ENCODE measurements at regions not wholly inside any gene's neighbourhood (a gene's known extent, or its start where the extent isn't known, plus 50 kb on each side); places are given as distances from the start of the nearest gene placed in this dataset.
A peak's percentile ranks its signal among the peaks of the same experiment; 100 is the strongest.
"Not testable (repeated sequence)": the region's sequence is repeated elsewhere in the genome, so short reads cannot be mapped to it uniquely, and the experiment has no call there.

- Histone ChIP-seq H3K36me3 (replicated peaks) (no peaks in the 10 kb centered on the region), H3K27me3 (replicated peaks) (no peaks in the 10 kb centered on the region), H3K4me3 (ENCODE audit: low read depth, low read length) (no peak overlapping the region), H3K27ac (no peak overlapping the region)
- DNase-seq = no peak
- in situ Hi-C loops (cut with HindIII; ENCODE audit: low pct_ligation_motif_present, low sequenced_read_pairs) = no loop called here
- TF ChIP-seq, protein P1, sequence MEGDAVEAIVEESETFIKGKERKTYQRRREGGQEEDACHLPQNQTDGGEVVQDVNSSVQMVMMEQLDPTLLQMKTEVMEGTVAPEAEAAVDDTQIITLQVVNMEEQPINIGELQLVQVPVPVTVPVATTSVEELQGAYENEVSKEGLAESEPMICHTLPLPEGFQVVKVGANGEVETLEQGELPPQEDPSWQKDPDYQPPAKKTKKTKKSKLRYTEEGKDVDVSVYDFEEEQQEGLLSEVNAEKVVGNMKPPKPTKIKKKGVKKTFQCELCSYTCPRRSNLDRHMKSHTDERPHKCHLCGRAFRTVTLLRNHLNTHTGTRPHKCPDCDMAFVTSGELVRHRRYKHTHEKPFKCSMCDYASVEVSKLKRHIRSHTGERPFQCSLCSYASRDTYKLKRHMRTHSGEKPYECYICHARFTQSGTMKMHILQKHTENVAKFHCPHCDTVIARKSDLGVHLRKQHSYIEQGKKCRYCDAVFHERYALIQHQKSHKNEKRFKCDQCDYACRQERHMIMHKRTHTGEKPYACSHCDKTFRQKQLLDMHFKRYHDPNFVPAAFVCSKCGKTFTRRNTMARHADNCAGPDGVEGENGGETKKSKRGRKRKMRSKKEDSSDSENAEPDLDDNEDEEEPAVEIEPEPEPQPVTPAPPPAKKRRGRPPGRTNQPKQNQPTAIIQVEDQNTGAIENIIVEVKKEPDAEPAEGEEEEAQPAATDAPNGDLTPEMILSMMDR (IDR thresholded peaks at IDR 0.05; ENCODE audit: low read depth, low read length, missing control alignments) = no peak
Measured at GRCh38 chr4:77355731-77356130, 198.7 kb downstream of the CCNG2 start.

DNA sequence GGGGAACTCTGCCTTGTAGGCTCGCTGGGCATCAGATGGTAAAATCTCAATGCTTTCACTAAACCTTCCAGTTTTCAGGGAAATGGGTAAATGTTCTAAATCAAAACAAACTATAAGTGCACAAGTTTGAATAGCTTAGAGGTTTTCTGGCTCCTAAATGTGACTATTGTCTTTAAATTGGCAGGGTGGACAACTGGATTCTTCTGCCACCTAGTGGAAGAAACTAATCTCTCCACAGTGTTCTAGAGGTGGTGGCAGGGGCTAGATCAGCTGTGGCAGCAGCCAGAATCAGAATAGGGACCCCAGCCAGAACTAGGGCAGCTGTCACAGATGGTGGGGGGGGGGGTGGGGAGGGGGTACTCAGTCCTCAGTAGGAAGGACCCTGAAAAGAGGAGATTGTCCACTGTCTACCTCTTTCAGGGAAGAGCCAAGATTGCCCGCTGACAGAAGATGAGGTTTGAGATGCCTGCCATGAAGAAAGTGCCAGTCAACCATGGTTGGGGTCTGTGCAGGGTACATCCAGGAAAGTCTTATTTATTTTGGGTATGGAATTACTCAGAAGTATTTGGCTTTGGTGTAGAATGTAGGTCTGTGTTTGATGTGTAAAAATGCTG lies 201.4 kb downstream of the CCNG2 start:
- H3K27ac ChIP-seq = no peak overlapping the region
- DNase-seq = peak; percentile 24
- in situ Hi-C loops (cut with HindIII; ENCODE audit: low pct_ligation_motif_present, low sequenced_read_pairs) = no loop called here
- TF ChIP-seq, protein P1 (IDR thresholded peaks at IDR 0.05; ENCODE audit: low read depth, low read length, missing control alignments) = peak; percentile 81
- no peak overlapping the region for H3K4me3 ChIP-seq (ENCODE audit: low read depth, low read length)
- no peaks in the 10 kb centered on the region for H3K36me3 ChIP-seq (replicated peaks)
- peaks cover 2% of the 10 kb centered on the region for H3K27me3 ChIP-seq (replicated peaks)

- H3K27me3 ChIP-seq (replicated peaks) = peaks cover 2% of the 10 kb centered on the region
- H3K36me3 ChIP-seq (replicated peaks) = no peaks in the 10 kb centered on the region
- in situ Hi-C loops (cut with HindIII; ENCODE audit: low pct_ligation_motif_present, low sequenced_read_pairs) = no loop called here
- H3K4me3 ChIP-seq (ENCODE audit: low read depth, low read length) = no peak overlapping the region
- no peak overlapping the region for H3K27ac ChIP-seq
- TF ChIP-seq, protein P1 (IDR thresholded peaks at IDR 0.05; ENCODE audit: low read depth, low read length, missing control alignments) = no peak
- DNase-seq = no peak
Measured at GRCh38 chr4:77360451-77360850, 203.4 kb downstream of the CCNG2 start.

GRCh38 chr4:77366876-77367275 lies 209.9 kb downstream of the CCNG2 start:
- TF ChIP-seq, protein P1 (IDR thresholded peaks at IDR 0.05; ENCODE audit: low read depth, low read length, missing control alignments) = peak; percentile 28
- H3K27me3 ChIP-seq (replicated peaks); in situ Hi-C loops (cut with HindIII; ENCODE audit: low pct_ligation_motif_present, low sequenced_read_pairs): not testable (repeated sequence)

DNA sequence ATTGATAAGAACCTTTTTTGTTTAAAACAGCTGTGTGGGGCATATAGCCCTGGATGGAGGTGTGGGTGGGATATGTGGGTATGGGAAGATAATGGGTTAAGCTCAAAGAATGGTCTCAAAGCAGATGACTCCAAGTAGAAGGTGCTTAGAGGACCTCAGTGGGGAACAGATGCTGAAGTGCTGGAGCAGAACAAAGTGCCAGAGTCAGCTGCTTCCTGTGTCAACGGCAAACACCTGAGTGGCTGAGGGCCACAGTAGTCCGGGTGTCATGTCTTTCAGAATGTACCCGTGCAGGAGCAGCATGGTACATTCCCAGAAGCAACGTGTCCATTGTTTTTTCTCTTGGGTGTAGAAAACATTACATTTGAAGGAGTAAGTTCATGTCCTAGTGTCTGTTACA lies 210.6 kb downstream of the CCNG2 start:
- Histone ChIP-seq H3K4me3 (ENCODE audit: low read depth, low read length) (no peak overlapping the region), H3K27me3 (replicated peaks) (no peaks in the 10 kb centered on the region), H3K36me3 (replicated peaks) (no peaks in the 10 kb centered on the region), H3K27ac (no peak overlapping the region)
- TF ChIP-seq, protein P1 (IDR thresholded peaks at IDR 0.05; ENCODE audit: low read depth, low read length, missing control alignments) = no peak
- in situ Hi-C loops (cut with HindIII; ENCODE audit: low pct_ligation_motif_present, low sequenced_read_pairs) = no loop called here
- DNase-seq = no peak

More at GRCh38 chr4:77366876-77367275, 209.9 kb downstream of the CCNG2 start:
- not testable (repeated sequence) for H3K36me3 ChIP-seq (replicated peaks); H3K4me3 ChIP-seq (ENCODE audit: low read depth, low read length); H3K27ac ChIP-seq; DNase-seq

- Histone ChIP-seq H3K4me3 (ENCODE audit: low read depth, low read length) (no peak overlapping the region), H3K27me3 (replicated peaks) (no peaks in the 10 kb centered on the region), H3K36me3 (replicated peaks) (no peaks in the 10 kb centered on the region), H3K27ac (no peak overlapping the region)
- no peak for DNase-seq
- TF ChIP-seq, protein P1 (IDR thresholded peaks at IDR 0.05; ENCODE audit: low read depth, low read length, missing control alignments) = no peak
- in situ Hi-C loops (cut with HindIII; ENCODE audit: low pct_ligation_motif_present, low sequenced_read_pairs) = no loop called here
Measured at GRCh38 chr4:77372375-77372774, 215.4 kb downstream of the CCNG2 start.

Measured in brain microvascular endothelial cell (primary cell).